Ishikawa (cell line): ENCODE measurements at regions not wholly inside any gene's neighbourhood (a gene's known extent, or its start where the extent isn't known, plus 50 kb on each side); places are given as distances from the start of the nearest gene placed in this dataset.

ENCODE experiments used
- CEBPB ChIP-seq: IDR thresholded peaks from 2 replicates; pipeline ENCODE4 v1.6.1; 2012
- CREB1 ChIP-seq: IDR thresholded peaks from 2 replicates; pipeline ENCODE4 v1.6.1; 2012; ENCODE audit warnings: low read depth
- EGR1 ChIP-seq: IDR thresholded peaks from 2 replicates; pipeline ENCODE4 v1.6.1; 2012
- EP300 ChIP-seq: IDR thresholded peaks from 2 replicates; pipeline ENCODE4 v1.6.1; 2012; ENCODE audit warnings: borderline replicate concordance
- FOXM1 ChIP-seq: IDR thresholded peaks from 2 replicates; pipeline ENCODE4 v1.6.1; 2012; ENCODE audit warnings: low read depth, borderline replicate concordance
- MAX ChIP-seq: IDR thresholded peaks from 2 replicates; pipeline ENCODE4 v1.6.1; 2012
- NFIC ChIP-seq: IDR thresholded peaks from 2 replicates; pipeline ENCODE4 v1.6.1; 2012
- RAD21 ChIP-seq: IDR thresholded peaks from 2 replicates; pipeline ENCODE4 v1.6.1; 2012; ENCODE audit warnings: low read depth
- TAF1 ChIP-seq: IDR thresholded peaks from 2 replicates; pipeline ENCODE4 v1.6.1; 2012; ENCODE audit warnings: low read depth, mild to moderate bottlenecking
- TCF12 ChIP-seq: IDR thresholded peaks from 2 replicates; pipeline ENCODE4 v1.6.1; 2012; ENCODE audit warnings: low read depth
- TEAD4 ChIP-seq: IDR thresholded peaks from 2 replicates; pipeline ENCODE4 v1.6.1; 2012
- YY1 ChIP-seq: IDR thresholded peaks from 2 replicates; pipeline ENCODE4 v1.6.1; 2012; ENCODE audit warnings: low read depth
- ZBTB7A ChIP-seq: IDR thresholded peaks from 2 replicates; pipeline ENCODE4 v1.6.1; 2012; ENCODE audit warnings: low read depth
- TF ChIP-seq, protein P1 (sequence below): IDR thresholded peaks from 2 replicates; pipeline ENCODE4 v1.6.1; 2012; ENCODE audit warnings: low read depth, mild to moderate bottlenecking
- TF ChIP-seq, protein P2 (sequence below): IDR thresholded peaks from 2 replicates; pipeline ENCODE4 v1.6.1; 2012

GRCh38 chr2:224276251-224276650 is 125.7 kb downstream of the FAM124B start:
- TF ChIP-seq EP300 (no peak), MAX (no peak), YY1 (no peak), ZBTB7A (no peak)

- TF ChIP-seq TCF12, result no peak
- TF ChIP-seq FOXM1, result no peak
- no peak for TF ChIP-seq EGR1
- no peak for TF ChIP-seq RAD21
- TF ChIP-seq, protein P1, sequence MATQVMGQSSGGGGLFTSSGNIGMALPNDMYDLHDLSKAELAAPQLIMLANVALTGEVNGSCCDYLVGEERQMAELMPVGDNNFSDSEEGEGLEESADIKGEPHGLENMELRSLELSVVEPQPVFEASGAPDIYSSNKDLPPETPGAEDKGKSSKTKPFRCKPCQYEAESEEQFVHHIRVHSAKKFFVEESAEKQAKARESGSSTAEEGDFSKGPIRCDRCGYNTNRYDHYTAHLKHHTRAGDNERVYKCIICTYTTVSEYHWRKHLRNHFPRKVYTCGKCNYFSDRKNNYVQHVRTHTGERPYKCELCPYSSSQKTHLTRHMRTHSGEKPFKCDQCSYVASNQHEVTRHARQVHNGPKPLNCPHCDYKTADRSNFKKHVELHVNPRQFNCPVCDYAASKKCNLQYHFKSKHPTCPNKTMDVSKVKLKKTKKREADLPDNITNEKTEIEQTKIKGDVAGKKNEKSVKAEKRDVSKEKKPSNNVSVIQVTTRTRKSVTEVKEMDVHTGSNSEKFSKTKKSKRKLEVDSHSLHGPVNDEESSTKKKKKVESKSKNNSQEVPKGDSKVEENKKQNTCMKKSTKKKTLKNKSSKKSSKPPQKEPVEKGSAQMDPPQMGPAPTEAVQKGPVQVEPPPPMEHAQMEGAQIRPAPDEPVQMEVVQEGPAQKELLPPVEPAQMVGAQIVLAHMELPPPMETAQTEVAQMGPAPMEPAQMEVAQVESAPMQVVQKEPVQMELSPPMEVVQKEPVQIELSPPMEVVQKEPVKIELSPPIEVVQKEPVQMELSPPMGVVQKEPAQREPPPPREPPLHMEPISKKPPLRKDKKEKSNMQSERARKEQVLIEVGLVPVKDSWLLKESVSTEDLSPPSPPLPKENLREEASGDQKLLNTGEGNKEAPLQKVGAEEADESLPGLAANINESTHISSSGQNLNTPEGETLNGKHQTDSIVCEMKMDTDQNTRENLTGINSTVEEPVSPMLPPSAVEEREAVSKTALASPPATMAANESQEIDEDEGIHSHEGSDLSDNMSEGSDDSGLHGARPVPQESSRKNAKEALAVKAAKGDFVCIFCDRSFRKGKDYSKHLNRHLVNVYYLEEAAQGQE, result no peak
- no peak for TF ChIP-seq EP300
- TF ChIP-seq CEBPB, result no peak
- TF ChIP-seq TEAD4, result no peak
- TF ChIP-seq, protein P2, sequence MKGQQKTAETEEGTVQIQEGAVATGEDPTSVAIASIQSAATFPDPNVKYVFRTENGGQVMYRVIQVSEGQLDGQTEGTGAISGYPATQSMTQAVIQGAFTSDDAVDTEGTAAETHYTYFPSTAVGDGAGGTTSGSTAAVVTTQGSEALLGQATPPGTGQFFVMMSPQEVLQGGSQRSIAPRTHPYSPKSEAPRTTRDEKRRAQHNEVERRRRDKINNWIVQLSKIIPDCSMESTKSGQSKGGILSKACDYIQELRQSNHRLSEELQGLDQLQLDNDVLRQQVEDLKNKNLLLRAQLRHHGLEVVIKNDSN, result no peak
- TF ChIP-seq CREB1, result no peak
- TF ChIP-seq TAF1, result no peak
- TF ChIP-seq NFIC, result no peak
Observed at GRCh38 chr2:224272237-224272910, 129.5 kb downstream of the FAM124B start.

GRCh38 chr2:224271617-224272236 is 130.2 kb downstream of the FAM124B start:
- no peak for TF ChIP-seq CREB1
- no peak for TF ChIP-seq FOXM1
- TF ChIP-seq, protein P2, result no peak
- TF ChIP-seq CEBPB, result no peak
- TF ChIP-seq YY1, result no peak
- TF ChIP-seq TAF1, result no peak
- TF ChIP-seq ZBTB7A, result no peak
- TF ChIP-seq NFIC, result no peak
- TF ChIP-seq EGR1, result no peak
- TF ChIP-seq, protein P1, result no peak
- TF ChIP-seq TEAD4, result no peak
- TF ChIP-seq EP300, result no peak
- no peak for TF ChIP-seq RAD21
- no peak for TF ChIP-seq TCF12
- no peak for TF ChIP-seq MAX

DNA sequence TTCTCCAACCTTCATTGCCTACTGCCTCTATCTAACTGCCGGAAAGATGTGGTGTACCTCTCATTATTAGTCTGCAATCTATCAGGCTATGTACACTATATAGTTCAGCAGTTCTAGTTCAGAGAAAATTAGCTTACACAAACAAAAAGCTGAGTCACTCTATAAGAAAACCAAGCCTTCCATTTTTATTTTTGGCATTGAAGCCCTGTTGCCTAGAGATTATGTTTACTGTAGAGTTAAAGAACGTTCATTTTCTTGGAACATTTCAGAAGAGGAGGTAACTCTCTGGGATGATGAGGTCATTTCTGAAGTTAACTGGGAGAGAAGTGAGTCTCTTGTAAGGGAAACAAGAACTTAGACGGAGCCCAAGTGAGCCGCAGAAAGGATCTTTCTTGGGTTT is 133.5 kb downstream of the FAM124B start:
- TF ChIP-seq TAF1, result no peak
- no peak for TF ChIP-seq FOXM1
- TF ChIP-seq ZBTB7A, result no peak
- TF ChIP-seq RAD21, result no peak
- TF ChIP-seq CEBPB, result no peak
- no peak for TF ChIP-seq EGR1
- no peak for TF ChIP-seq TCF12
- TF ChIP-seq NFIC, result no peak
- TF ChIP-seq, protein P1, result no peak
- no peak for TF ChIP-seq EP300
- TF ChIP-seq MAX, result no peak
- no peak for TF ChIP-seq YY1
- no peak for TF ChIP-seq TEAD4
- TF ChIP-seq, protein P2, result no peak
